Natural killer cell (primary cell): ENCODE measurements at regions not wholly inside any gene's neighbourhood (a gene's known extent, or its start where the extent isn't known, plus 50 kb on each side); places are given as distances from the start of the nearest gene placed in this dataset.
"Not testable (repeated sequence)": the region's sequence is repeated elsewhere in the genome, so short reads cannot be mapped to it uniquely, and the experiment has no call there.

Experiments used
- ATAC-seq, 3 donors: fragments of 150-1000 bp in 2 of 3; fragments of 200-7000 bp in 1 of 3; cut with Tn5 transposase; 1 replicate in 1 of 3; 2 replicates in 2 of 3; pipeline ENCODE4 v1.10.0; 2021; ENCODE audit warnings: mild to moderate bottlenecking in 2 of 3, moderate library complexity in 2 of 3
- DNase-seq, 2 donors: peaks; one replicate each; pipeline versions ENCODE4 v3.0.0 to v3.0.0-alpha.2; 2013 to 2021; ENCODE audit warnings: mixed read lengths in 1 of 2
- H3K27ac ChIP-seq: one replicate; pipeline ENCODE4 v1.5.1; 2013; ENCODE audit warnings: mild to moderate bottlenecking, low read length
- H3K27me3 ChIP-seq: one replicate; pipeline ENCODE4 v1.6.1; 2013; ENCODE audit warnings: low read length; ENCODE audit not compliant: control insufficient read depth, insufficient read depth
- H3K36me3 ChIP-seq: one replicate; pipeline ENCODE4 v1.6.1; 2013; ENCODE audit warnings: low read length; ENCODE audit not compliant: control insufficient read depth, insufficient read depth
- H3K4me1 ChIP-seq: one replicate; pipeline ENCODE4 v1.6.1; 2013; ENCODE audit warnings: low read length; ENCODE audit not compliant: control insufficient read depth, insufficient read depth
- H3K4me3 ChIP-seq: one replicate; pipeline ENCODE4 v1.5.1; 2013; ENCODE audit warnings: low read length
- H3K9me3 ChIP-seq: one replicate; pipeline ENCODE4 v1.6.1; 2013; ENCODE audit warnings: low read length; ENCODE audit not compliant: control insufficient read depth, insufficient read depth
- H3K27ac Mint-ChIP-seq, 2 donors: one replicate each; pipeline ENCODE4 v1.8.0; 2022; ENCODE audit warnings: mild to moderate bottlenecking in 2 of 2, mixed read lengths in 2 of 2, moderate library complexity in 1 of 2
- H3K27me3 Mint-ChIP-seq, 2 donors: one replicate each; pipeline ENCODE4 v1.8.0; 2022; ENCODE audit warnings: low read depth in 2 of 2, mixed read lengths in 2 of 2
- H3K36me3 Mint-ChIP-seq: one replicate; pipeline ENCODE4 v1.8.0; 2022; ENCODE audit warnings: mixed read lengths
- H3K4me1 Mint-ChIP-seq, 2 donors: one replicate each; pipeline ENCODE4 v1.8.0; 2022; ENCODE audit warnings: mixed read lengths in 2 of 2
- H3K4me3 Mint-ChIP-seq: one replicate; pipeline ENCODE4 v1.8.0; 2022; ENCODE audit warnings: mild to moderate bottlenecking, moderate library complexity, mixed read lengths
- H3K9me3 Mint-ChIP-seq, 2 donors: one replicate each; pipeline ENCODE4 v1.8.0; 2022; ENCODE audit warnings: mixed read lengths in 2 of 2
- WGBS: methylation state at CpG from one replicate; pipeline ENCODE4 v1.1.7; 2013; ENCODE audit warnings: missing lambda C conversion rate; ENCODE audit not compliant: insufficient coverage; 5-methylcytosine and 5-hydroxymethylcytosine counted together
- intact Hi-C: fragments of 100-400 bp; cut with micrococcal nuclease; formaldehyde crosslinking; loops from one replicate; pipeline ENCODE4 v1.14.2; 2022

GRCh38 chr21:6104546-6104945 is 4416.8 kb upstream of the TPTE start:
- H3K27ac ChIP-seq, H3K9me3 Mint-ChIP-seq, H3K36me3 Mint-ChIP-seq, H3K9me3 ChIP-seq, intact Hi-C loops, DNase-seq, H3K4me3 Mint-ChIP-seq, H3K4me3 ChIP-seq, H3K27ac Mint-ChIP-seq, H3K4me1 ChIP-seq, H3K36me3 ChIP-seq, H3K27me3 ChIP-seq, H3K4me1 Mint-ChIP-seq, H3K27me3 Mint-ChIP-seq: not testable (repeated sequence)
- ATAC-seq = peak in 2 of 3 donors; percentile 34 to 44
- WGBS = no CpG with 5 or more reads among the region's 8 CpGs

GRCh38 chr21:6106686-6107567 is 4414.5 kb upstream of the TPTE start:
- H3K9me3 Mint-ChIP-seq, H3K4me3 Mint-ChIP-seq, H3K36me3 Mint-ChIP-seq, DNase-seq, H3K27me3 ChIP-seq, intact Hi-C loops, ATAC-seq, H3K9me3 ChIP-seq, H3K4me1 ChIP-seq, H3K27ac ChIP-seq, H3K4me1 Mint-ChIP-seq, H3K36me3 ChIP-seq, H3K27ac Mint-ChIP-seq, H3K4me3 ChIP-seq, H3K27me3 Mint-ChIP-seq: not testable (repeated sequence)
- no CpG with 5 or more reads among the region's 26 CpGs for WGBS

GRCh38 chr21:6108894-6109293 is 4412.5 kb upstream of the TPTE start:
- ATAC-seq, DNase-seq, H3K27me3 ChIP-seq, H3K27ac ChIP-seq, intact Hi-C loops, H3K4me3 ChIP-seq, H3K27me3 Mint-ChIP-seq, H3K9me3 ChIP-seq, H3K36me3 Mint-ChIP-seq, H3K4me1 ChIP-seq, H3K4me1 Mint-ChIP-seq, H3K27ac Mint-ChIP-seq, H3K9me3 Mint-ChIP-seq, H3K36me3 ChIP-seq, H3K4me3 Mint-ChIP-seq: not testable (repeated sequence)
- no CpG with 5 or more reads among the region's 6 CpGs for WGBS

DNA sequence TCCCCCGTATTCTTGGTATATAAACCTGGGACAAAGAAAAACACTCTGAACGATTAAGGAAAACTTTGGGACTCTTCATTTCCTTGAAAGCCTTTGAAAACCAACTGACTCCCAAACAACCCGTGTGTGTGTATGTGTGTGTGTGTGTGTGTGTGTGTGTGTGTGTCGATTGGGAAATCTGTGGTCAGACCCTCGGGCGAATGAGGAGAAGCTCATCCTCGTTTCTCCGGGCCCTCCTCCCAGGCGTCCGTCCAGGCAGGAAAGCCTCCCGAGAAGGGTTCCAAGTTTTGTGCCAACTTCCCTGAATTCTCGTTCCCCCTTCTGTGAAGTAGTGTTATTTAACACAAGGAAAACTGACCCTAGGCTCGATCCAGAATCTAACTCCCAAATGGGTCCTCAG is 4411.6 kb upstream of the TPTE start:
- H3K27me3 Mint-ChIP-seq, H3K27ac Mint-ChIP-seq, H3K36me3 Mint-ChIP-seq, H3K4me1 Mint-ChIP-seq, ATAC-seq, H3K9me3 Mint-ChIP-seq, H3K4me3 Mint-ChIP-seq, intact Hi-C loops, H3K27ac ChIP-seq, H3K36me3 ChIP-seq, H3K27me3 ChIP-seq, H3K4me1 ChIP-seq, H3K4me3 ChIP-seq, H3K9me3 ChIP-seq, DNase-seq: not testable (repeated sequence)
- no CpG with 5 or more reads among the region's 13 CpGs for WGBS

DNA sequence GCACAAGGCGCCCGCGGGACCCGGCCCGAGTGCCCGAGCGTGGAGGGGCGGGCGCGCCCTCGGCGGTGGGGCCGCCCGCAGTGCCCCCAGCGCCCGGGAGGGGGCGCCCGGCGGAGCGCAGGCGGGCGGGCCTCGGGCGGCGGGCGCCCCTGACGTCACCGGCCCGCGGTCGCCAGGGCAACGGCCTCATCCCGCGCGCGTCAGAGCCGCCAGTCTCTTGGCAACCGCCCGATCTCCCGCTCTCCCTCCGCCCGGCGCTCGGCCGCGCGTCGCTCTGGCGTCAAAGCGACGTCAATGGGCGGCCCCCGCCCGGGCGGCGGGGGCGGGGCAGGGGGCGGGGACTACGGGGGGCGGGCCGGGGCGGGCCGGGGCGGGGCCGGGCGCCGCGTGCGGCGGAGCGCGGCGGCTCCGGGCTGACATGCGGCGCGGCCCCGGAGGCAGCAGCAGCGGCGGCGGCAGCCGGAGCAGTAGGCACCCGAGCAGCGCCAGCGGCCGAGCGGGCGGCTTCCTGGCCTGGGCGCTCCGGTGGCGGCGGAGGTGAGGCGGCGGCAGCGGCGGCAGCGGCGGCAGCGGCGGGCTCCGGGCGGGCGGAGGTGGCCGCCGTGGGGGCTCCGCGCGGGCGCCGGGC is 4410.6 kb upstream of the TPTE start:
- H3K9me3 Mint-ChIP-seq, H3K27me3 ChIP-seq, intact Hi-C loops, H3K4me3 ChIP-seq, DNase-seq, H3K4me1 ChIP-seq, H3K27ac ChIP-seq, H3K9me3 ChIP-seq, H3K4me1 Mint-ChIP-seq, H3K27me3 Mint-ChIP-seq, H3K27ac Mint-ChIP-seq, H3K36me3 ChIP-seq, H3K4me3 Mint-ChIP-seq, H3K36me3 Mint-ChIP-seq: not testable (repeated sequence)
- ATAC-seq = peak; percentile 81 to 96 (median 87)
- WGBS = no CpG with 5 or more reads among the region's 110 CpGs

GRCh38 chr21:6111354-6111753 is 4410.0 kb upstream of the TPTE start:
- DNase-seq, H3K4me3 Mint-ChIP-seq, H3K4me3 ChIP-seq, H3K4me1 Mint-ChIP-seq, H3K36me3 Mint-ChIP-seq, intact Hi-C loops, H3K9me3 Mint-ChIP-seq, H3K9me3 ChIP-seq, H3K27ac Mint-ChIP-seq, H3K36me3 ChIP-seq, H3K27me3 Mint-ChIP-seq, H3K27me3 ChIP-seq, H3K27ac ChIP-seq, H3K4me1 ChIP-seq: not testable (repeated sequence)
- peak in 2 of 3 donors; percentile 5 to 12 for ATAC-seq
- no CpG with 5 or more reads among the region's 46 CpGs for WGBS

DNA sequence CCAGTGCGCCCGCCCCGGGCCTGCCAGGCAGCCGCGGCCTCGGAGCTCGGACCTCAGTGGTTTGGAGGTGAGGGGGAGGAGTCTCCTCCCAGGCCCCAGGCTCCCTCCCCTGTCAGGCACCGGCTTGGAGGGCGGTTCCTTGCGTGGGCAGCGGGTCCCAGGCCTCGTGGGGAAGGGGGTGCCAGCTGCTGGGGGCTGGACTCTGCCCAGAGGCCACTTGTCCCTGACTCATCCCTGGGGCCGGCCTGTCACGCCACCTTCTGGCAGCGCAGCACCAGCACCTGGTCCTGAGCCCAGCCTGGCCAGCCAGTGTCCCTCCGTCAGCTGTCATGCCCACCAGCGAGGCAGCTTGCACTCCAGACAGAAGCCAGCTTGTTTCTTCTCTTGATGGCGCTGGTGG is 4403.0 kb upstream of the TPTE start:
- H3K9me3 Mint-ChIP-seq, DNase-seq, H3K4me3 Mint-ChIP-seq, H3K27ac ChIP-seq, ATAC-seq, intact Hi-C loops, H3K27me3 ChIP-seq, H3K4me3 ChIP-seq, H3K4me1 Mint-ChIP-seq, H3K4me1 ChIP-seq, H3K36me3 ChIP-seq, H3K27me3 Mint-ChIP-seq, H3K27ac Mint-ChIP-seq, H3K9me3 ChIP-seq, H3K36me3 Mint-ChIP-seq: not testable (repeated sequence)
- WGBS = no CpG with 5 or more reads among the region's 18 CpGs

DNA sequence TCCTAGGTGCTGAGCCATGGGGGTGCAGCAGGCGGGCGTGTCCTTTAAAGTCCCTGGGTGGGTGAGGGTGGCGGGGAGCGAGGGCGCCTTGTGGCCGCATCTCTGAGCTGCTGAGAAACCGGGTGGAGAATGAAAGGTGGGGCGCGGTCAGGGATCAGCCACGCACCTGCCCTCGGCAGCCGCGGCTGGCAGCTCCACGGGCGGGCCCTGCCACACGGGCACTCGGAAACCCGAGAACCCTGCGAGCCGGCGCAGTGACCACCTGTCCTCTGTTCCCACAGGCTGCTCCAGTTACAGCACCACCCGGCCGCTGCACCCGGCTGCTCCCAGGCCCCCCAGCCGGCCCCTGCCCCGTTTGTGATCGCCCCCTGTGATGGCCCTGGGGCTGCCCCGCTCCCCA is 4400.5 kb upstream of the TPTE start:
- H3K4me3 Mint-ChIP-seq, H3K27ac ChIP-seq, H3K27me3 Mint-ChIP-seq, H3K4me3 ChIP-seq, H3K27ac Mint-ChIP-seq, intact Hi-C loops, H3K36me3 Mint-ChIP-seq, H3K36me3 ChIP-seq, H3K9me3 ChIP-seq, H3K27me3 ChIP-seq, H3K4me1 Mint-ChIP-seq, H3K4me1 ChIP-seq, DNase-seq, H3K9me3 Mint-ChIP-seq: not testable (repeated sequence)
- peak in 1 of 3 donors; percentile 2 for ATAC-seq
- WGBS = 100% methylated on average over 4 of the region's 28 CpGs
